ENCODE measurements at regions not wholly inside any gene's neighbourhood (a gene's known extent, or its start where the extent isn't known, plus 50 kb on each side); places are given as distances from the start of the nearest gene placed in this dataset.
A peak's percentile ranks its signal among the peaks of the same experiment; 100 is the strongest.

DNA sequence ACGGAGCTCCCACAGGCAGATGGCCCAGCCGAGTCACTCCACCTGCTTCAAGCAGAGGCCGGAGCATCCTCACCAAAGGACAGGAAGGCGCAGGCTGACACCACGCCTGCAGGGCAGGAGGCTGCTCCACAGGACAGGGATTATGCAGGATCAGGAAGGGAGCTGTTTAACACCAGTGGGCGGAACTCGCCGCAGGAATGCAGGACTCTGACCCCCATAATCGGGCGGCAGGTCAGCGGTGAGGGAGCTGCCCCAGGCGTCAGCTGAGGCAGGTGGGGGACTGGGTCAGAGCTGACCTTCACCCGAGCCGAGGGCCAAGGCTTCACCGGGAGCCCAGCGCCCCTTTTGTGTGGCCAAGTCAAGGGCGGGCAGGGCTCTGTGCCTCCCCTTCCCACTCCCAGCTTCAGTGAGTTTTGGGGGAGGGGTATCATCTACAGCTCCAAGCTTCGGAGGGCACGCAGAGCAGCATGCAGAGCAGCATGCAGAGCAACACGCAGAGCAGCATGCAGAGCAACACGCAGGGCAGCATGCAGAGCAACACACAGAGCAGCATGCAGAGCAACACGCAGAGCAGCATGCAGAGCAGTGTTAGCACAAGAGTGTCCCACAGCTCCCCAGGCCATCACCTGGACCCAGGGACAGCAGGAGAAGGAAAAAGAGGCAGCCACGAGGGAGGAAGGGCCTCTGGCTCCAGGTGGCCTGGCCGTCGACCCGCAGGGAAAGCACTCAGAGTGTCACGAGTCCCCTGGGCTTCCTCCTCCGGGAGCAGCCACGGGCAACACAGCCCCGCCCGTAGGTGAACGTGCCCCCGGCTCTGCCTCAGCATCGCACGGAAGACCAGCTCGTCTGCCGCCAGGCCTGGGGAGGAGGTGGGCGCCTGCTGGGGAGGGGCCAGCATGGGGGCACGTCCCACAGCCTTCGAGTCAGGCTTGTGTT, 151.7 kb upstream of the PPP2R2D start (continued):
- TF ChIP-seq REL (CRISPR knock-in tag; conservative IDR thresholded peaks at IDR 0.05) (0 out of 2 replicates have a peak, but pooled peaks have one; percentile 38), ZSCAN22 (CRISPR knock-in tag; IDR thresholded peaks at IDR 0.05) (no peak), TFDP2 (CRISPR knock-in tag; IDR thresholded peaks at IDR 0.05) (peak; percentile 18; the same call in 1 of the 2 replicates), ZNF34 (CRISPR knock-in tag; IDR thresholded peaks at IDR 0.05; ENCODE audit: borderline replicate concordance) (no peak), CREM (IDR thresholded peaks at IDR 0.05) (no peak), CREM (CRISPR knock-in tag; IDR thresholded peaks at IDR 0.05) (no peak), SRSF1 (optimal IDR thresholded peaks at IDR 0.05; ENCODE audit: low read depth, low read length) (no peak), SALL1 (CRISPR knock-in tag; IDR thresholded peaks at IDR 0.05) (peak; percentile 87), ZFP90 (CRISPR knock-in tag; IDR thresholded peaks at IDR 0.05; ENCODE audit: borderline replicate concordance) (peak; percentile 77; the same call in 1 of the 2 replicates), CCAR2 (optimal IDR thresholded peaks at IDR 0.05; ENCODE audit: low read depth, low read length) (no peak), ZNF567 (CRISPR knock-in tag; IDR thresholded peaks at IDR 0.05; ENCODE audit: borderline replicate concordance) (no peak), ZNF101 (CRISPR knock-in tag; IDR thresholded peaks at IDR 0.05; ENCODE audit: borderline replicate concordance, low read depth) (no peak), ATF1 (CRISPR knock-in tag; IDR thresholded peaks at IDR 0.05) (no peak), MAZ (IDR thresholded peaks at IDR 0.05; ENCODE audit: borderline replicate concordance, low read depth, low read length) (0 out of 2 replicates have a peak, but pooled peaks have one; percentile 27), MAZ (CRISPR knock-in tag; IDR thresholded peaks at IDR 0.05; ENCODE audit: low read depth) (no peak)
- TF ChIP-seq, protein P1, sequence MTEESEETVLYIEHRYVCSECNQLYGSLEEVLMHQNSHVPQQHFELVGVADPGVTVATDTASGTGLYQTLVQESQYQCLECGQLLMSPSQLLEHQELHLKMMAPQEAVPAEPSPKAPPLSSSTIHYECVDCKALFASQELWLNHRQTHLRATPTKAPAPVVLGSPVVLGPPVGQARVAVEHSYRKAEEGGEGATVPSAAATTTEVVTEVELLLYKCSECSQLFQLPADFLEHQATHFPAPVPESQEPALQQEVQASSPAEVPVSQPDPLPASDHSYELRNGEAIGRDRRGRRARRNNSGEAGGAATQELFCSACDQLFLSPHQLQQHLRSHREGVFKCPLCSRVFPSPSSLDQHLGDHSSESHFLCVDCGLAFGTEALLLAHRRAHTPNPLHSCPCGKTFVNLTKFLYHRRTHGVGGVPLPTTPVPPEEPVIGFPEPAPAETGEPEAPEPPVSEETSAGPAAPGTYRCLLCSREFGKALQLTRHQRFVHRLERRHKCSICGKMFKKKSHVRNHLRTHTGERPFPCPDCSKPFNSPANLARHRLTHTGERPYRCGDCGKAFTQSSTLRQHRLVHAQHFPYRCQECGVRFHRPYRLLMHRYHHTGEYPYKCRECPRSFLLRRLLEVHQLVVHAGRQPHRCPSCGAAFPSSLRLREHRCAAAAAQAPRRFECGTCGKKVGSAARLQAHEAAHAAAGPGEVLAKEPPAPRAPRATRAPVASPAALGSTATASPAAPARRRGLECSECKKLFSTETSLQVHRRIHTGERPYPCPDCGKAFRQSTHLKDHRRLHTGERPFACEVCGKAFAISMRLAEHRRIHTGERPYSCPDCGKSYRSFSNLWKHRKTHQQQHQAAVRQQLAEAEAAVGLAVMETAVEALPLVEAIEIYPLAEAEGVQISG (CRISPR knock-in tag; IDR thresholded peaks at IDR 0.05), result peak; percentile 22; the same call in 1 of the 2 replicates
- TF ChIP-seq, protein P2, sequence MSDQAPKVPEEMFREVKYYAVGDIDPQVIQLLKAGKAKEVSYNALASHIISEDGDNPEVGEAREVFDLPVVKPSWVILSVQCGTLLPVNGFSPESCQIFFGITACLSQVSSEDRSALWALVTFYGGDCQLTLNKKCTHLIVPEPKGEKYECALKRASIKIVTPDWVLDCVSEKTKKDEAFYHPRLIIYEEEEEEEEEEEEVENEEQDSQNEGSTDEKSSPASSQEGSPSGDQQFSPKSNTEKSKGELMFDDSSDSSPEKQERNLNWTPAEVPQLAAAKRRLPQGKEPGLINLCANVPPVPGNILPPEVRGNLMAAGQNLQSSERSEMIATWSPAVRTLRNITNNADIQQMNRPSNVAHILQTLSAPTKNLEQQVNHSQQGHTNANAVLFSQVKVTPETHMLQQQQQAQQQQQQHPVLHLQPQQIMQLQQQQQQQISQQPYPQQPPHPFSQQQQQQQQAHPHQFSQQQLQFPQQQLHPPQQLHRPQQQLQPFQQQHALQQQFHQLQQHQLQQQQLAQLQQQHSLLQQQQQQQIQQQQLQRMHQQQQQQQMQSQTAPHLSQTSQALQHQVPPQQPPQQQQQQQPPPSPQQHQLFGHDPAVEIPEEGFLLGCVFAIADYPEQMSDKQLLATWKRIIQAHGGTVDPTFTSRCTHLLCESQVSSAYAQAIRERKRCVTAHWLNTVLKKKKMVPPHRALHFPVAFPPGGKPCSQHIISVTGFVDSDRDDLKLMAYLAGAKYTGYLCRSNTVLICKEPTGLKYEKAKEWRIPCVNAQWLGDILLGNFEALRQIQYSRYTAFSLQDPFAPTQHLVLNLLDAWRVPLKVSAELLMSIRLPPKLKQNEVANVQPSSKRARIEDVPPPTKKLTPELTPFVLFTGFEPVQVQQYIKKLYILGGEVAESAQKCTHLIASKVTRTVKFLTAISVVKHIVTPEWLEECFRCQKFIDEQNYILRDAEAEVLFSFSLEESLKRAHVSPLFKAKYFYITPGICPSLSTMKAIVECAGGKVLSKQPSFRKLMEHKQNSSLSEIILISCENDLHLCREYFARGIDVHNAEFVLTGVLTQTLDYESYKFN (CRISPR knock-in tag; conservative IDR thresholded peaks at IDR 0.05), result peak; percentile 69
- TF ChIP-seq, protein P3, sequence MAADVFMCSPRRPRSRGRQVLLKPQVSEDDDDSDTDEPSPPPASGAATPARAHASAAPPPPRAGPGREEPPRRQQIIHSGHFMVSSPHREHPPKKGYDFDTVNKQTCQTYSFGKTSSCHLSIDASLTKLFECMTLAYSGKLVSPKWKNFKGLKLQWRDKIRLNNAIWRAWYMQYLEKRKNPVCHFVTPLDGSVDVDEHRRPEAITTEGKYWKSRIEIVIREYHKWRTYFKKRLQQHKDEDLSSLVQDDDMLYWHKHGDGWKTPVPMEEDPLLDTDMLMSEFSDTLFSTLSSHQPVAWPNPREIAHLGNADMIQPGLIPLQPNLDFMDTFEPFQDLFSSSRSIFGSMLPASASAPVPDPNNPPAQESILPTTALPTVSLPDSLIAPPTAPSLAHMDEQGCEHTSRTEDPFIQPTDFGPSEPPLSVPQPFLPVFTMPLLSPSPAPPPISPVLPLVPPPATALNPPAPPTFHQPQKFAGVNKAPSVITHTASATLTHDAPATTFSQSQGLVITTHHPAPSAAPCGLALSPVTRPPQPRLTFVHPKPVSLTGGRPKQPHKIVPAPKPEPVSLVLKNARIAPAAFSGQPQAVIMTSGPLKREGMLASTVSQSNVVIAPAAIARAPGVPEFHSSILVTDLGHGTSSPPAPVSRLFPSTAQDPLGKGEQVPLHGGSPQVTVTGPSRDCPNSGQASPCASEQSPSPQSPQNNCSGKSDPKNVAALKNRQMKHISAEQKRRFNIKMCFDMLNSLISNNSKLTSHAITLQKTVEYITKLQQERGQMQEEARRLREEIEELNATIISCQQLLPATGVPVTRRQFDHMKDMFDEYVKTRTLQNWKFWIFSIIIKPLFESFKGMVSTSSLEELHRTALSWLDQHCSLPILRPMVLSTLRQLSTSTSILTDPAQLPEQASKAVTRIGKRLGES (CRISPR knock-in tag; IDR thresholded peaks at IDR 0.05; ENCODE audit: borderline replicate concordance), result no peak
